ENCODE measurements at regions not wholly inside any gene's neighbourhood (a gene's known extent, or its start where the extent isn't known, plus 50 kb on each side); places are given as distances from the start of the nearest gene placed in this dataset.

DNA sequence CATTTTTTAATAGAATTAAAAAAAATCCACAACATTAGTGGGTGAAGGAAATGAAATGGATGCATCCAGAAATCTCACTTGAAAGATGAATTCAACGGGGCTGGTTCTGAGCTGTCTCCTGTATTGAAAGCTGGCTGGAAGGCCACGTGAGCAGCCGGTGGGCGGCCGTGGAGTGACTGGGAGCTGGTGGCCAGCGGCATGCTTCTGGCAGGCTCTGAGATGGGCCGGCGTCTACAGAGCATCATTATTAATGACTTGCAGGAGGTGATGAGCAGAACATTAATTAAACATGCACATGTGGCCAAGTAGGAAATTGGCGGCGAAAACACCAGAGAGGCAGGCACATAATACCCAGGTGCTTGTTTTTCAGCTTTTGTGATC, 115.6 kb upstream of the LMO4 start:
- no peaks in the 10 kb centered on the region for H3K79me2 ChIP-seq (ENCODE audit: control insufficient read depth, insufficient read depth, low read length)
- dilution Hi-C loops (cut with MboI; ENCODE audit: extremely low pct_ligation_motif_present, low sequenced_read_pairs): no loop called here
- FAIRE-seq: no peak

More for the DNA sequence above, 115.6 kb upstream of the LMO4 start:
- Histone ChIP-seq H3K4me1 (ENCODE audit: control insufficient read depth, extremely low read depth, insufficient read depth, low read length) (peaks cover 11% of the 10 kb centered on the region), H3K9ac (replicated peaks; ENCODE audit: extremely low read depth, insufficient read depth, low read length) (no peak overlapping the region), H3K4me2 (ENCODE audit: insufficient read depth, low read length) (no peak overlapping the region), H3K36me3 (ENCODE audit: control insufficient read depth in 2 of 2, extremely low read depth in 1 of 2, insufficient read depth in 2 of 2, low read length in 2 of 2) (no peaks in the 10 kb centered on the region), H4K20me1 (replicated peaks; ENCODE audit: control insufficient read depth, extremely low read depth, insufficient read depth, low read length) (no peaks in the 10 kb centered on the region), H2AFZ (ENCODE audit: low read depth, low read length) (no peak overlapping the region), H3K9me3 (replicated peaks; ENCODE audit: control insufficient read depth, insufficient read depth, low read length) (no peaks in the 10 kb centered on the region), H3K4me3 (replicated peaks in 1 of 3; ENCODE audit: insufficient read depth in 1 of 3, low read depth in 1 of 3, low read length in 3 of 3) (no peak overlapping the region), H3K27me3 (ENCODE audit: control insufficient read depth in 2 of 2, insufficient read depth in 2 of 2, low read length in 2 of 2) (peaks cover 0 to 2% of the 10 kb centered on the region in 2 experiments), H3K9me1 (replicated peaks; ENCODE audit: control insufficient read depth, extremely low read depth, insufficient read depth, low read length) (no peaks in the 10 kb centered on the region), H3K27ac (ENCODE audit: insufficient read depth, low read depth, low read length) (no peak overlapping the region)
- CTCF ChIA-PET: interaction anchor here (1.0 kb wide), 1 partner anchor 67 kb away, joined by 3 read pairs; no protein-coding TSS in a partner anchor
- no peak for TF ChIP-seq MAX (IDR thresholded peaks at IDR 0.05; ENCODE audit: insufficient read depth, insufficient read length)
- no peak for TF ChIP-seq JUN (IDR thresholded peaks at IDR 0.05; ENCODE audit: borderline replicate concordance, insufficient read depth, insufficient read length, low read depth)
- no peak for TF ChIP-seq MYC (IDR thresholded peaks at IDR 0.05; ENCODE audit: low read depth, low read length)
- TF ChIP-seq POLR2A (IDR thresholded peaks at IDR 0.05; ENCODE audit: low read depth, low read length): no peak
- TF ChIP-seq POLR2AphosphoS5 (IDR thresholded peaks at IDR 0.05; ENCODE audit: insufficient read depth, low read depth, low read length): no peak
- TF ChIP-seq EZH2 (IDR thresholded peaks at IDR 0.05; ENCODE audit: borderline replicate concordance, low read depth, low read length, severe bottlenecking): no peak
- TF ChIP-seq, protein P1, sequence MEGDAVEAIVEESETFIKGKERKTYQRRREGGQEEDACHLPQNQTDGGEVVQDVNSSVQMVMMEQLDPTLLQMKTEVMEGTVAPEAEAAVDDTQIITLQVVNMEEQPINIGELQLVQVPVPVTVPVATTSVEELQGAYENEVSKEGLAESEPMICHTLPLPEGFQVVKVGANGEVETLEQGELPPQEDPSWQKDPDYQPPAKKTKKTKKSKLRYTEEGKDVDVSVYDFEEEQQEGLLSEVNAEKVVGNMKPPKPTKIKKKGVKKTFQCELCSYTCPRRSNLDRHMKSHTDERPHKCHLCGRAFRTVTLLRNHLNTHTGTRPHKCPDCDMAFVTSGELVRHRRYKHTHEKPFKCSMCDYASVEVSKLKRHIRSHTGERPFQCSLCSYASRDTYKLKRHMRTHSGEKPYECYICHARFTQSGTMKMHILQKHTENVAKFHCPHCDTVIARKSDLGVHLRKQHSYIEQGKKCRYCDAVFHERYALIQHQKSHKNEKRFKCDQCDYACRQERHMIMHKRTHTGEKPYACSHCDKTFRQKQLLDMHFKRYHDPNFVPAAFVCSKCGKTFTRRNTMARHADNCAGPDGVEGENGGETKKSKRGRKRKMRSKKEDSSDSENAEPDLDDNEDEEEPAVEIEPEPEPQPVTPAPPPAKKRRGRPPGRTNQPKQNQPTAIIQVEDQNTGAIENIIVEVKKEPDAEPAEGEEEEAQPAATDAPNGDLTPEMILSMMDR (IDR thresholded peaks at IDR 0.05; ENCODE audit: extremely low read depth in 1 of 2, insufficient read depth in 1 of 2, low read depth in 1 of 2, low read length in 2 of 2): no peak
- no peak for TF ChIP-seq GATA2 (IDR thresholded peaks at IDR 0.05; ENCODE audit: insufficient read depth, insufficient read length, low read depth, low read length)
- TF ChIP-seq FOS (IDR thresholded peaks at IDR 0.05; ENCODE audit: borderline replicate concordance, insufficient read depth, low read length): no peak
- intact Hi-C loops (cut with micrococcal nuclease): no loop called here
- DNase-seq (ENCODE audit: low read depth, low spot score): no peak
- BruUV-seq (replicated peaks): no TSS peak
- POLR2A ChIA-PET: no interaction called here
